ENCODE measurements at regions not wholly inside any gene's neighbourhood (a gene's known extent, or its start where the extent isn't known, plus 50 kb on each side); places are given as distances from the start of the nearest gene placed in this dataset.
"Not testable (repeated sequence)": the region's sequence is repeated elsewhere in the genome, so short reads cannot be mapped to it uniquely, and the experiment has no call there.

GRCh38 chrX:116749943-116750342 is 287.2 kb upstream of the CT83 start:
- Histone ChIP-seq H3K4me1 (no peaks in the 10 kb centered on the region), H3K4me3 (ENCODE audit: low read depth, low read length) (no peak overlapping the region), H3K36me3 (no peaks in the 10 kb centered on the region), H3K27me3 (no peaks in the 10 kb centered on the region), H3K9me3 (no peaks in the 10 kb centered on the region)
- DNase-seq = no peak
- no peak for TF ChIP-seq CTCF (IDR thresholded peaks at IDR 0.05; ENCODE audit: low read depth, low read length)

- Histone ChIP-seq H3K36me3 (no peaks in the 10 kb centered on the region), H3K27me3 (no peaks in the 10 kb centered on the region), H3K9me3 (no peaks in the 10 kb centered on the region), H3K4me1 (no peaks in the 10 kb centered on the region), H3K4me3 (ENCODE audit: low read depth, low read length) (no peak overlapping the region)
- DNase-seq = no peak
- TF ChIP-seq CTCF (IDR thresholded peaks at IDR 0.05; ENCODE audit: low read depth, low read length) = no peak
Observed at GRCh38 chrX:116732214-116732613, 269.4 kb upstream of the CT83 start.

GRCh38 chrX:116726806-116727205 is 264.0 kb upstream of the CT83 start:
- DNase-seq = no peak
- Histone ChIP-seq H3K9me3 (no peaks in the 10 kb centered on the region), H3K4me3 (ENCODE audit: low read depth, low read length) (no peak overlapping the region), H3K27me3 (no peaks in the 10 kb centered on the region), H3K36me3 (no peaks in the 10 kb centered on the region), H3K4me1 (no peaks in the 10 kb centered on the region)
- TF ChIP-seq CTCF (IDR thresholded peaks at IDR 0.05; ENCODE audit: low read depth, low read length) = no peak

GRCh38 chrX:116694046-116694445 is 231.3 kb upstream of the CT83 start:
- DNase-seq = no peak
- no peak for TF ChIP-seq CTCF (IDR thresholded peaks at IDR 0.05; ENCODE audit: low read depth, low read length)
- Histone ChIP-seq H3K4me1 (no peaks in the 10 kb centered on the region), H3K36me3 (no peaks in the 10 kb centered on the region), H3K4me3 (ENCODE audit: low read depth, low read length) (no peak overlapping the region), H3K27me3 (no peaks in the 10 kb centered on the region), H3K9me3 (no peaks in the 10 kb centered on the region)

- not testable (repeated sequence) for H3K4me3 ChIP-seq (ENCODE audit: low read depth, low read length); H3K9me3 ChIP-seq; DNase-seq; H3K36me3 ChIP-seq; H3K4me1 ChIP-seq; H3K27me3 ChIP-seq
Observed at GRCh38 chrX:116679544-116679943, 216.8 kb upstream of the CT83 start.

- TF ChIP-seq CTCF (IDR thresholded peaks at IDR 0.05; ENCODE audit: low read depth, low read length) = no peak
- Histone ChIP-seq H3K4me3 (ENCODE audit: low read depth, low read length) (no peak overlapping the region), H3K36me3 (no peaks in the 10 kb centered on the region), H3K9me3 (no peaks in the 10 kb centered on the region), H3K27me3 (no peaks in the 10 kb centered on the region), H3K4me1 (no peaks in the 10 kb centered on the region)
- no peak for DNase-seq
Observed at GRCh38 chrX:116667346-116668134, 204.8 kb upstream of the CT83 start.

Measured in BE2C (cell line).